GM19468 (cell line): ENCODE measurements at regions not wholly inside any gene's neighbourhood (a gene's known extent, or its start where the extent isn't known, plus 50 kb on each side); places are given as distances from the start of the nearest gene placed in this dataset.

Source experiments
- ATAC-seq: cut with Tn5 transposase; IDR thresholded peaks from one replicate; pipeline ENCODE4 v1.9.1; 2021; ENCODE audit warnings: mild to moderate bottlenecking, moderate library complexity, moderate number of reproducible peaks; ENCODE audit not compliant: unreplicated experiment; ENCODE audit errors: extremely low read depth

DNA sequence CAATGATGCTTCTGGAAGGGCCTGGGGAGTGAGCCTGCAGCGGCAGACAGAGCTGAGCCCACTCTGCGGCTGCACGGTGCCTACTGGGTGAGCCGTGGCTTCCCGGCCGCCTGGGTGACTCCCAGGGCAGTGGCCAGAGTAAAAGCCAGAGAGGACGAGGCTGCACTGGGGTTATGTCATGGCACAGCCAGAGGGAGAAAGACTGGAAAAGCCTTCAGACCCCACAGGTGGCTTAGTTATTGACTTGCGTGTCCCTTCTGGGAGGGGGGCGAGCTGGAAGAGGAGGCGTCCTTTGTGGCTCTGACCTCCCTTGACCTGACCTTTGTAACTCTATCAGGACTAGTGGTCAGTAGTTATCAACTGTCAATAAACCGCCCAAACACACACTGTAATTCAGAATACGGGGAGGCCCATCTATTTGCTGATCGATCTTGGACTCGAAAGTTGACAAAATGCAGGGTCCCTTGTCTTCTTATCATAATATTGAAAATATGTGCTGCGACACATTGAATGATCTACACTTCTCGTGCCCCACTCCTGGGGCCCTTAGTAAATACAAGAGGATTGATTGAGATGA, 385.9 kb upstream of the ZFHX3 start:
- no peak for ATAC-seq

DNA sequence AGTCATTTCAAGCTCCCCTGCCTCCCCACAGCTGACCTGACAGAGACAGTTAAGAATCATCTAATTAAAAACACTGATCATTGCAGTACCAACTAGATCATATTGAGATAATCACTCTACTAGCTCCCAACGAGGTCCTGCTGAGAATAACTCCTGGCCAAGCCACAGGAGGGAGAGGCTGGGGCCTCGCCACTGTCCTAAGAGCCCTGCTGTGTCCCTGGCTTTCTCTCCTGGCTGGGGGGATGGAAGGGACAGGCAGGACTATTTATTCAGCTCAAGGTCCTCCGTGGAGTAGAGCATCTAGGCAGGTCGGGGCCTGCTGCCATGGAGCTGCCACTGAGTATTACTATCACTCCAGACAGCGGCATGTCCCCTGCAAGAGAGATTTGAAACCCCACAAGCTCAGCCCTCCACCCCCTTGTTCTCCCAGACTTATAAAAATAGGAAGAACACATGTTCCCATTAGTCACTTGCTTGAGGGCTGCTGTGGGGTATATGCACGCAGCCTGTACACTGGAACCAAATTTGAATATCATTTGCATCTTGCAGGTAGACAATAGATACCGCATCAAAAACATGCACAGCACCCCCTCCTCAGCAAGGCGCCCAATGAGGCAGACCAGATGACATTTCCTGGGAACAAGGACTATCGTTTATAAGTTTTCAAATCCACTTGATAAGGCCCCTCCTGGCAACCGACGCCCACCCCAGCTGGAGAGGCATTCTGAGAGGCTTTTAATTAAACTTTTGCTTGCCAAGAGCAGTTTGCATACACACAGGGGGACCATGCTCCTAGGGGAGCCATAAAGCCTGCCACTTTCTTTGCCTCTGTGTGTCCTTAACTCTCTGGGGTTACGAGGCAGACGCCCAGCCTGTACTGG, 385.2 kb upstream of the ZFHX3 start:
- ATAC-seq: no peak

DNA sequence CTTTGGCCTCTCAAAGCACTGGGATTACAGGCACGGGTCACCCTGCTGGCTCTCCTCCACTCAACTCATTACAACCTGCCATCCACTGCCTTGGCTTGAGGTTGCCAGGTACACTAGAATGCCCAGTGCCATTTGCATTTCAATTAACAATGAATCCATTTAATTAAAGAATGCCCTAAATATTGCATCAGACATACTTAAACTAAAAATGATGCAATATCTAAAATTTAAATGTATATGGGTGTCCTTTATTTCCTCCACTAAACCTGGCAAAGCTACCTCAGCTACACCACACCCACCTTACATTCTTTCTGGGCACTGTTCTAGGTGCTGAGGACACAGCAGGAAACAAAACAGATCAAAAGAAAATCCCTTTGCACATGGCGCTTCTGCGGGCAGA, 382.2 kb upstream of the ZFHX3 start:
- no peak for ATAC-seq

DNA sequence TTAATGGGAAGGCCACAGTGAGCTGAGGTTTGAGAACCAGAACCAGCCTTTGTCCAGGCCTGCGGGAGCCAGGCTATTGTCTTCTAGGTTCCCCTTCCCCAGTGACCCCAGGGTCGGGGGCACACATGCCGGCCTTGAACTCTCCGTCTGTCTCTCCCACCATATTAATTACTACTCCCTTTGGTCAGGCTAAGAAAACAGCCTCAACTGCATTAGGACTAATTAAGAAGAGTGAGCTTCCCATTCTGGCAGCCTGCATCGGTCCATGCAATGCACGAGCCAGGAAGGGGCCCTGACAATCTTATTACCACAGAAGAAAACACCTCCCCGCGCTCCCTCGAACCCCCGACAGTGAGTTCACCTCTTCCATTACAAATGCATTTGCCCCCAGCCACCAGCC, 380.2 kb upstream of the ZFHX3 start:
- no peak for ATAC-seq

DNA sequence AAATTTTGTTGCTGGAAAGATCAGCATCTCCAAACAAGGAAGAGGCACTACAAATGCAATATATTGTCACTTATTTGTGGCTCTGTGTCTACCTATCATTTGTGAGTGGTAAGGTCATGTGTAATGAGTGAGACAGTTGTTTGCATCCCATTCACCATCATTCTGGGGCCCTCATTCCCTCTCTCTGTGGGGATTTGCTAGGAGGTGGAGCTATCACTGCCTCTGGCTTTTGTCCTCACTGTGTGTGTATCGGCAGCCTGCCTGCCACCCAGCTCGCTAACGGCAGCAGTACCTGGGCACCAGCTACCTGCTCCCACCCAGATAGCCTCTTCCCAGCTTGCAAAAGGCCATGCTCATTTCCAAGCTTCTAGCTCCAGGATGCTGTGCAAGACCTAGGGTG, 379.2 kb upstream of the ZFHX3 start:
- ATAC-seq: no peak

DNA sequence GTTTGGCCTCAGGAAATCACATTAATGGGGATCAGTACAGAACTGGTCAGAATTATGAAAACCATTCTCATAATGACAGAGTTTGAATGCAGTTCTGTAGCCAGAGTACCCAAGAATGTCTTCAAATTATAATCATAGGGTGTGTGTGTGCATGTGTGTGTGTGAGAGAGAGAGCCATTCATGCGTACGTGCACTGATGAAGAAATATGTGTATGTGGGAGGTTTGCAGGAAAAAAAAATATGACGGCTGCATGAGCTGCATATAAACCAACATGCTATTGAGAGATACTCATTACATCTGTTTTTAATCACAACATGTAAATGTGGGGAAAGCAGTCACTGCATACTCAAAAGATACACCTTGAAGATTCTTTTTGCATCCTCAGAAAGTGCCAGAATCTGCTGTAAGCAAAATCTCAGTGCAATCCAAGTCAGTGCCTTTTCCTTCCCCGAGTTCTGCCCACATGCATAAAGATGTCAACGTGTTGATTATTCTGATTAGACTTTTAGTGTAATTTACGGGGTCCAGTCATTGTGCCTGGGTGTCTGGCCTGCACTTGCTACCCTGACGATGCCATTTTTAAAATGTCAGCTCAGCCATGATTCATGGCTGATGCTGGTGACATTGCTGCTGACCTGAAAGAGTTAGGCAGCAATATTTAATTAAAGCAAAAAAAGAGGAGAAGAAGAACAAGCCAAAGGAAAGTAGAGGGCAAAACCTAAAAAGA, 378.7 kb upstream of the ZFHX3 start:
- ATAC-seq: no peak

DNA sequence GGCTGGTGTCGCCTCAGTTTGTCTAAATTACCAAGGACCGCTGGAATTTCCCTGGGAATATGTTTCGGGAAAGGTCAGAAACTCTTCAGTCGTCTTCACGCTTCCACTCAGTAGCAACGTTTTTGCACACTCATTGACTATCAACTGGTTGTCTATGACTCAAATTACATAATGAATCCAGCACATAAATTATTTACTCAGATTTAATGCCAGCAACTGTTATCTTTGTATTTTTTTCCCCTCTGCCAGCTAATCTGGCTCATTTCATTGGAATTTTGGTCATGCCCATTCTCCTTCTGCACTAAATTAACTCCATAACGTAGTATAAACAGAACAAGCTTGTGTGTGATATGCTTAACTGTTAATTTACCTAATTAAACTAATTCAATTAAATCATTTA, 372.7 kb upstream of the ZFHX3 start:
- no peak for ATAC-seq

DNA sequence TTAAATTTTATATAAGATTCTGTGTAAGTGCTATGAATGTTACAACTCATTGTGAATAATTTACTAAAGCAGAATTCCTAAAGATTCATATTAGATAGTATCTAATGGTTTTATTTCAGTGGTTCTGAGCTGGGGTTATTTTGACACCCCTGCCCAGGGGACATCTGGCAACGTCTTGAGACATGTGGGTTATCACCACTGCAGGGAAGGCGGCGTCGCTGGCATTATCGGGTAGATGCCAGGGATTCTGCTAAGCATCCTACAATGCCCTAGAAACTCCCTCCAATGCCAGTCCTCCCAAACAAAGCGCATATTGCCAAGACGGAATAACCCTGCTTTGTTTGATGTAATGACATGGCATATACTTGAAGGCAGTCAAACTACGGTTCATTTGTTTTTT, 372.3 kb upstream of the ZFHX3 start:
- ATAC-seq: no peak

DNA sequence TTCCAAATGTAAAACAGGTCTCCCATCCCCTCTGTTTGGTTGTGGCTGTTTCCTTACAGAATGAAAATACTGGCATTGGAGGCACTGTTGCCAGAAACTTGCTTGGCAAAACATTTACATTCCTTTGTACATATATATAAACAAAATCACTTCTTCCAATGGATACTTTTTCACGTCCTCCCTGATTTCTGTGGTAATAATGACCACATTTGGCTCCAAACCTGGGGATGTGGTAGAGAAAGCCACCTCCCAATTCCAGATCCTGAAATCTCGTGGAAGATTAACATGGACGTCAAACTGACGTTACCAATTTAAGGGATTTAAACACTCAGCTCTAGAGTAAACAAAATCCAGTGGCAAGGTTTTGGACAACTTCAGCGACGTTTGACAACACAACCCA, 370.8 kb upstream of the ZFHX3 start:
- ATAC-seq: no peak

DNA sequence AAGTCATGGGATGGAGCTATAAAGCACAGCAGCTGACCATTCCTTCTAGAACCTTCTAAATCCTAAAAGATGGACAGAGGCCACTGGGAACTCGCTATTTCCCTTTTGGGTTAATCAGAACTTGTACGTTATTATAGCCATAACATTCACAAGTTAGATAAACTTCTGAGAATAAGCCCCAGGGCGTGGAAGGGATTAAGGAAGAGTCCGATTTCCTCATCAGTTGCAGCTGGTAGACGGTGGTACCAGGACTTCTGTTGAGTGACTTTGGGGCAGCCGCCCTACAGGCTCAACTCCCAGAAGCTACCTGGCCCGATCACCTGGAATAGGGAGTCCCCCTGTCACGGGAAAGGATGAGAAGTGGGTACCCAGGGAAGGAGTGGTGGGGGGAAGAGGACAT, 370.1 kb upstream of the ZFHX3 start:
- ATAC-seq: no peak

DNA sequence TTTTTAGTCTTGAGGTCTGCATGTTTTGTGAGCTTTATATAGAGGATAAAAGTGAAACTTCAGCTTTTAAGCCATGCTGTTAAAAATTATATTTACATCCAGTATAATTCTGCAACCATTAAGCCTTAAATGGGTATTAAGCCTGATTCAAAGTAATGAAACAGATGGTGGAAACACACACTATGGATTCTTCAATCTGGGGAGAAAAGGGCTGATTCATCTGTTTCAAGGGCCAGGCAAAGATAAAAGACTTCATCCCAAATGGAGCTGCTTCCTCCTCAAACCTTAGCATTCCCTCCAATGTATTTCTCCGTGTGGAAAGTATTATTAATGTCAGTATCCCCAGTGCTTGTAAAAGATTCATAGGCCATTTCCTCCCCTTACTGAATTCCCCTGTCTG, 367.4 kb upstream of the ZFHX3 start:
- ATAC-seq: no peak

DNA sequence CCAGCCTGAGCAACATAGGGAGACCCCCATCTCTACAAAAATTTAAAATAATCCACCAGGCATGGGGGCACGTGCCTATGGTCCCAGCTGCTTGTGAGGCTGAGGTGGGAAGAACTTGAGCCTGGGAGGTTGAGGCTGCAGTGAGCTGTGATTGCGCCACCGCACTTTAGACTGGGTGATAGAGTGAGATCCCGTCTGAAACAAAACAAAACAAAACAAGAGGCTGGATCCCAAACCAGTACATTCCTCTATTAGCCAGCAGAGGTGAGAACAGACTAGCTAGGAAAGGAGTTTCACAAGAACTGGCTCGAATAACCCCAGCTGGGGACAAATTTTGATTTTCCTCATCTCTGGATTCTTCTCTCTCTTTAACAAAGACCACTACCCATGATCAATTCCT, 366.7 kb upstream of the ZFHX3 start:
- ATAC-seq: no peak

DNA sequence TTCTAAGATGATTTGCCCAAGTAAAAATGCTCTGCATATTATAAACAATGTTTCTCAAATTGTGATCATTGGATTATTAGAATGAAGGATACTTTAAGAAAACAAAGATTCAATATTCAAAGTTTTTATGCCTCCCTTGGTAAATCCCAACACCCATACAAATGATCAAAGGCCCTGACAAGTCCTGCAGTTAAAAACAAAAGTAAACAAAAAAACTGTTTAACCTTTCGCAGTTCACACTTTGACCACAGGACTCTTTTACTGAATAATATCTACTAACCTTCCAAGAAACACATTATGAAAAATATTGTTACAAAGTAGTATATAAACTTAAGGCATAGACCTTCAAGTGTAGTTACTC, 365.9 kb upstream of the ZFHX3 start:
- no peak for ATAC-seq

DNA sequence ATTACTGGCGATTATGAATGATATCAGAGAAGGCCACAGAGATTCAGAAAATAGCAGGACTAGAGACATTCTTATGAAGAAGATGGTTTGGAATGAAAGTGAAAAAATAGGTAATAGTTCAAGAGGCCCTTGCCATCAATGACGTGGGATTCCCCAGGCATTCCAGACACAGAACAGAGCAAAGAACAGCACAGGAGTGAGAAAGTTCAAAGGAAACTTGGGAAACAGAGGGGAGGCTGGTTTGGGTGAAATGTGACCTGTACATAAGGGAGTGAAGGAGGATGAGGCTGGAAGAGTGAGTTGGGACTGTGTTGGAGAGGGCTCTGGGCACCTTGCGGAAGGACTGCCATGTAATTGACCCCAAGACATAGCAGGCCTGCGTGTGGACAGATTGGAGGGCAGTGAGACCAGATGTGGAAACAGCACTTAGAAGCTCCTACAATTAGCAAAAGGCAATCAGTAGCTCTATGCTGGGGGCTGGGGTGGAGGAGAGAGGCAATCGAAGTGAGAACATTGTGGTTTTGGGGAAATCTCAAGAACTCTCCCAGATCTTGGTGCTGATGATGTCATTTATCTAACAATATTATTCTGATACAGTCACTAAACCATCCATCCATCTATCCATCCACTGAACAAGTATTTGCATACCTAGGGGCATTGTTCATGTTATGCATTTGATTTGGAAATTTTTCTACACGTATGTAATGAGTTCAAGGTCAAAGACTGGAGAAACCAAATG, 365.3 kb upstream of the ZFHX3 start:
- ATAC-seq: no peak

DNA sequence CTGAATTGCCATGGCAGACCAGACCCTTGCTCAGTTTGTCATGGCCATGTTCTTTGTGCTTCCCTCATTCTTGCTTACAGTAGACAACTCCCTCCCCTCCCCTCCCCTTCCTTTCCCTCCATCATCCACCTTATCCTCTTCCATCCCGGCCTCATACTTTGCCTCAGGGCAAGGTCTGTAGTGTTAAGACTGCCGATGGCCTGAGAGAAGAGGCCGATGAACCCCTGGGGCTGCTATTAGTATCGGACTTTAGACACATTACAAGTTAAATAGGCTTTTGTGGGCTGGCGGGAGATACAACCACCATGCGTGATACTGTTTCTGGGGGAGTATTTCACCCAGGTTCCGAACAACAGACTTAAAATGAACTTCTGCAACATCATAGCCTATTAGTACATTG, 364.5 kb upstream of the ZFHX3 start:
- no peak for ATAC-seq

DNA sequence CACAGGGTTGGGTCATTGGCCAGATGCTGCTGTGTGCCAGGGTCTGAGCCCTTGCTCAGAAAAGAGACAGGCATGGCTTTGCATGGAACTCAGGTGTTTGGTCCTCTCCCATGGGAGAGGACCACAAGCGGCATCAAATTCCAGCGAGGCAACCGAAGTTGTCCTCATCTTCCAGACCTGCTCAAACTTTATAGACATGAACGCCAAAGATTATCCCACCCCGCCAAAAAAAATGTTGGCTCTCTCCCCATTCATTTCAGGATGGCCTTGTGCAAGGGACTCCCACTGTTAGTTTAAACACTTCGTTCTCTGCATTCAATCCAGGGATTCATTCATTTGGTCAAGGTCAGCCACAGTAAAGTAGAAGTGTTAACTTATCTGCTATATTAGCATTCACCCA, 360.8 kb upstream of the ZFHX3 start:
- ATAC-seq: no peak

DNA sequence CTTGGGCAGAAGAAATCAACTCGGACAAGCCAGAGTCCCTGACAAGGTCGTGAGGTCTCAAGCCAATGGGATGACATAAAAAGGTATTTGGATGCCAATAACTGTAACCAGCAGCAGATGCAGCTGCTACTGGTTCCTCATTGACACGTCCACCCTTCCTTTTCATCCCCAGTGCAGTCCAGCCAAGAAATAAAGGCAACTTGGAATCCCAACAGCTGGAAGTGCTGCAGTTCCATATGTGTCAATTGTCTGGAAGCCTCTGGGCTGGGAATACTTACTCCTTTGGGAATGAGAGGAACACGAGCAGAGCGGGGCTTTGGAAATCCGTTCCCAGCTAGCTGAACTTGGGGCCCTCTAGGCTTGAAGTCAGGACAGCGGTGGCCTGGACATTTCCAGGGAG, 360.4 kb upstream of the ZFHX3 start:
- ATAC-seq: no peak

DNA sequence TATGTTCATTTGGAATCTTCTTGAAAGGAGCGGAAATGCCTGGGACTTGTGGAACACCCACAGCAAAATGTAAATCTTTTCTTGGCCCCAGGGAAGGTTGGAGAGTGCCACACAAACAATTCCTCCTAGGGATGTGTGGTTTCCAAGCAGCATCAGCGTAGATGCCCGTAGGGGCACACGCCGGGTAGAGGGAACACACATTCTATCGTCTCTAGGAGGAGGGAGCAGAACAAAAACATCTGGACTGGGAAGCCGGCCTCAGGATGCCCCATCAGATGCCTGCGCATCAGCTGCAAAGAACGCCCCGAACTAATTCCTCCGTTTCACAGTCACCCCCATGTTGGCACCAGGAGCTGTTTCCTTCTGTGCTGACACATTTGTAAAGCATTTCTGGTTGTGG, 357.9 kb upstream of the ZFHX3 start:
- no peak for ATAC-seq

DNA sequence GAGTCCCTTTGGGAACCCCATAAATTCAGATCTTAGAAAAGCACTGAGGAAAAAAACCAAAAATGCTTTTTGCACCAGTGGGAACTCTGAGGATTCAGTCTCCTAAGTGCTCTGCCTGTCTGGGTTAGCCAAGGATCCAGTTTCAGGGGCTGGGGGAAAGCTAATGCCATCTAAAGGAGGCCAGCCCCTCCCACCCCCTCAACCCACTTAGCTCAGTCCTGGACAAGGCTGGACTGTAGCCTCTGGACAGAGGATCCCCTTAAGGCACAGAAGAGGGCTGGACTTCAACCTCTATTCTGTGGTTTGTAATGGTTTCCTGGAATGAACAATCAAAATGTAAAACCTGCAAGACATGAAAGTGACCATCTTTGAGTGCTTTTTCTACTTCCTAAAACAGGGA, 356.1 kb upstream of the ZFHX3 start:
- ATAC-seq: no peak

DNA sequence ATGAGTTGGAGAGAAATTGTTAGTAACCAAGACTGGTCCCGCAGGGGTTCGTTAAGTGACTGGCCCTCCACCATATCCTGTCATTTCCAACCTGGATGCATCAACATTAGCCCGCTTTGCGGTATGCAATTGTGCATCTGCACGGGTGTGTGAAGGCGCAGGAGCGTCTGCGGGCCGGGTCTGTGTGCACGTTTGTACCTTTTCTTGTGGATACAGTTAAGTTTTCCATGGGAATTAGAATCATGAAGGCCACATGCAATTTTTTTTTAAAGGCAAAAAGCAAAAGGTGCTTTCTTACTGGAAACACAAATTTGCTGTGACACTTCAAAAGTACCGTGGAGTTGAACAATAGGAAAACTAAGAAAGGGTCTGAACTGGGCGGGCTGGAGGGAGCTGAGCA, 355.4 kb upstream of the ZFHX3 start:
- no peak for ATAC-seq

DNA sequence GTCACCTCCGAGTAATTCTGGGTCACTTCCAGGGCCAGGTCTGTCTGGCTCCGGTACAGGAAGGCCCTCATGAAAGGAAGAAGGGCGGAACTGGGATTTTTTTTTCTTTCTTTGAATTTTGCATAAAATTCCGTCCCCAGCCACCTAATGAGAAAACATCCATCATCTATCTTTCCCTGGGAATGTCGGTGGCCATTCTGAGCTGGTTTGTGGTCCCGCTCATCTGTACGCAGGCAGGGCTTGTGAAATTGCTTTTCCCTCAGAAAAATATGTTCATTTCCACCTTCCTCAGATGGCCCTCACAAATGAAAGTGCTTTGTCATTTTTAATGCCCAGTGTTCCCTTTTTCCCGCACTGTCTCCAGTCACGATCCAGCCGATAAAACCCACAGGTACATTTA, 353.0 kb upstream of the ZFHX3 start:
- ATAC-seq: no peak
